ENCODE measurements at regions not wholly inside any gene's neighbourhood (a gene's known extent, or its start where the extent isn't known, plus 50 kb on each side); places are given as distances from the start of the nearest gene placed in this dataset.

DNA sequence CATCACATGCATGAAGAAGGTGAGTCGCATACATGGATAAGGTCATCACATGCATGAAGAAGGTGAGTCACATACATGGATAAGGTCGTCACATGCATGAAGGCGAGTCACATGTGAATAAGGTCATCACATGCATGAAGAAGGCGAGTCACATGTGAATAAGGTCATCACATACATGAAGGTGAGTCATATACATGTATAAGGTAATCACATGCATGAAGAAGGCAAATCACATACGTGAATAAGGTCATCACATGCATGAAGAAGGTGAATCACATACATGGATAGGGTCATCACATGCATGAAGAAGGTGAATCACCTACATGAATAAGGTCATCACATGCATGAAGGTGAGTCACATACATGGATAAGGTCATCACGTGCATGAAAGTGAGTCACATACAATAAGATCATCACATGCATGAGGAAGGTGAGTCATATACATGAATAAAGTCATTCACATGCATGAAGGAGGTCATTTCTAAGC lies 105.1 kb upstream of the SDK2 start:
- no peaks in the 10 kb centered on the region for H3K36me3 Mint-ChIP-seq (ENCODE audit: insufficient read depth in 2 of 2)
- DNase-seq (no peak), ATAC-seq (replicated peaks in 1 of 2) (peak; percentile 76 to 81)
- H3K4me1 Mint-ChIP-seq (ENCODE audit: low read depth), result no peaks in the 10 kb centered on the region
- no peaks in the 10 kb centered on the region for H3K9me3 Mint-ChIP-seq
- no peak overlapping the region for H3K27ac Mint-ChIP-seq
- no peak overlapping the region for H3K4me3 Mint-ChIP-seq
- no peaks in the 10 kb centered on the region for H3K27me3 Mint-ChIP-seq (ENCODE audit: low read depth)

DNA sequence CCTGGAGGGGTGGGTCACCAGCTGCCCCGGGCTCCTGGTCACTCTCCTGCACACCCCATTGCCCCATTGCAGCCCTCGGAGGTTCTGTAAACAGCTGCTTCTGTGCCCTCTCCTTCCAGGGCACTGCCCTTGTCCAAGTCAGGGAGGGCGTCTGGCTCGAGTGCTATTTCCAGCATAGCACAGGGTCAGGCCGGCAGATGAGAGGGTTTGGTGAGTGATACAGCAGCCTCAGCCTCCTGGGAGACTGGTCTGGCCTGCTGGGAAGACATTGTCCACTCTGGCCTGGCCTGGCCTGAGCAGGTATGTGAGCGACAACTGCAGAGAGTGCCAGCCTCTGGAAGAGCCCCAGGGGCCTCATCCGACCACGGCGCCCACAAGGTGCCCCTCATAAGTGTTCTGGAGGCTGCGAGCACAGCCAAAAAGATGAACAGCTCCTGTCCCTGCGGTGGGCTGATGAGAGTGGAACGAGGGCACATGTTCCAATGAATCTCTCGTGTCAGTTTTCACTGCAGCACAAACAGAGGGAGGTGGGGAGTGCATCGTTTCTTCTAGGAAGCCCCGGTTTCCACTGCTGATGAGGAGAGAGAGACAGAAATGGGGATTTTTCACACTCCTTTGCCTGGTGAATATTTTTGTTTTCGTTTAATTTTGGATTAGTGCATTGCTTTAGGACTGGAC lies 105.8 kb upstream of the SDK2 start:
- Mint-ChIP-seq H3K36me3 (ENCODE audit: insufficient read depth in 2 of 2) (no peaks in the 10 kb centered on the region), H3K4me3 (no peak overlapping the region)

DNA sequence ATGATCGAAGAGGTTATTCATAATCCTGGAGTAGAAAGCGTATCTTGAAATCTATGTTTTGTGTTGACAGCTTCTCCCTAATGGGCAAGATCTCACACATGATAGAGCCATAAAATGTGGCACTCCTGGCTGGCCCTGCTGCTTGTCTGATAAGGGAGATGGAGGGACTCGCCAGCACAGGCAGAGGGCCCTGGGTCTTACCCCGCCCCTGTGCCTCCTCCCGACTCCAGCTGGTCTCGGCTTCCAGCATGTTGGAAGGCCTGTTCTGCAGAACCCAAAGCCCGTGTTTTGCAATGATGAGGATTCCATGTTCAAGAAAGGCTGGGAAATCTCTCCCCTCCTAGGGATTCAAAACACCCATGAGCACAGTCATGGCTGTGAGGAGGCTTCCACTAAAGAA lies 106.7 kb upstream of the SDK2 start:
- Mint-ChIP-seq H3K4me3 (no peak overlapping the region), H3K27me3 (ENCODE audit: low read depth) (no peaks in the 10 kb centered on the region), H3K4me1 (ENCODE audit: low read depth) (no peaks in the 10 kb centered on the region), H3K9me3 (no peaks in the 10 kb centered on the region), H3K27ac (no peak overlapping the region), H3K36me3 (ENCODE audit: insufficient read depth in 2 of 2) (no peaks in the 10 kb centered on the region)
- DNase-seq, result no peak
- no peak for ATAC-seq (replicated peaks in 1 of 2)

More for the DNA sequence above, 105.8 kb upstream of the SDK2 start:
- Mint-ChIP-seq H3K27me3 (ENCODE audit: low read depth) (no peaks in the 10 kb centered on the region), H3K4me1 (ENCODE audit: low read depth) (no peaks in the 10 kb centered on the region), H3K27ac (no peak overlapping the region), H3K9me3 (no peaks in the 10 kb centered on the region)
- ATAC-seq (replicated peaks in 1 of 2) (no peak), DNase-seq (no peak)

DNA sequence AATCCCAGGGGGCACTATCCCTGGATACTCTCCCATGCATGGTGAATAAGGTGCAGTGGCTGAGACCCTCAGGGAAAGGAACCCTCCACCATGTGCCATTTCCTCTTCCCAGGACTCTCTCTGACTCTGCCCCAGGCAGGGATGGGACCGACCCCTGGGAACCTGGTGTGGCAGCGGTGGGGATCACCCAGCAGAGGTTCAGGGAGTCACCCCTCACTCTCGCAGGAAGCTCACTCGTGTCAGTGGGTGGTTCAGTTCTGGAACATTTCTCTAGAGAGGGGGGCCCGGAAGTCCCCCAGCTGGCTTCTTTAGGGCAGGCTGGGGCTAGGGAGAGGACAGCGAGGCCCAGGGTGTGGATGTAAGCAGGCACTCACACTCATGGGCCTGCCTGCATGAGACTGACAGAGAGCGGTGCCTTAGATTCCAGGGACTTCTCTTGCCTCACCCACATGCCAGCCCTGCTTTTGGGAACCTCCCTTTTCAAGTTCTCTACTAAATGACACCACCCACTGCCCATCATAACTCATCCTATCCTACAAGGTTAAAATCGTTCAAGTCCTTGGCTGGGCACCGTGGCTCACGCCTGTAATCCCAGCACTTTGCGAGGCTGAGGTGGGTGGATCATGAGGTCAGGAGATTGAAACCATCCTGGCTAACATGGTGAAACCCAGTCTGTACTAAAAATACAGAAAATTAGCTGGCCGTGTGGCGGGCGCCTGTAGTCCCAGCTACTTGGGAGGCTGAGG lies 109.7 kb upstream of the SDK2 start:
- peaks cover 7% of the 10 kb centered on the region for H3K4me1 Mint-ChIP-seq (ENCODE audit: low read depth)
- DNase-seq (no peak), ATAC-seq (replicated peaks in 1 of 2) (no peak)
- no peak overlapping the region for H3K27ac Mint-ChIP-seq
- H3K4me3 Mint-ChIP-seq, result no peak overlapping the region
- H3K9me3 Mint-ChIP-seq, result no peaks in the 10 kb centered on the region
- H3K27me3 Mint-ChIP-seq (ENCODE audit: low read depth), result no peaks in the 10 kb centered on the region
- H3K36me3 Mint-ChIP-seq (ENCODE audit: insufficient read depth in 2 of 2), result no peaks in the 10 kb centered on the region

DNA sequence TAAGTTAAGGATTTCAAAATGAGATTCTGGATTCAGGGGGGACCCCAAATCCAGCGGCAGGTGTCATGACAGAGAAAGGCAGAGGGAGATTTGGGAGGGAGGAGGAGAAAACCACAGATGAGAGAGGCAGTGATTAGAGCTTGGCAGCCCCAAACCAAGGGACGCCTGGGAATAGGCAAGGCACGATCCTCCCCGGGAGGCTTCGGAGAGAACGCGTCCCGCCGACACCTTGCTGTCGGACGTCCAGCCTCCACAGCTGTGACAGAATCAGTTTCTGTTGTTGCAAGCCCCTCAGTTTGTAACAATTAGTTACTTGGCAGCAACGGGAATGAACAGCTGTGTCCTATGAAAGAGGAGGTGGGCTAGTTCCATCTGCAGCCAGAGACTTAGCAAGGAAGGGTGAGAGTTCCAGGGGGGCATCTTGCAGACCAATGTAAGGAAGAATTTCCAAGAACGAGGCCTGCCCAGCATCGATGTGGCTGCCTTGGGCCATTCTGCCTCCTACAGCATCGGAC lies 110.7 kb upstream of the SDK2 start:
- no peaks in the 10 kb centered on the region for H3K27me3 Mint-ChIP-seq (ENCODE audit: low read depth)
- H3K27ac Mint-ChIP-seq, result no peak overlapping the region
- no peak overlapping the region for H3K4me3 Mint-ChIP-seq
- H3K36me3 Mint-ChIP-seq (ENCODE audit: insufficient read depth in 2 of 2), result no peaks in the 10 kb centered on the region
- H3K4me1 Mint-ChIP-seq (ENCODE audit: low read depth), result peaks cover 7% of the 10 kb centered on the region
- ATAC-seq (replicated peaks in 1 of 2), result no peak
- DNase-seq, result no peak
- no peaks in the 10 kb centered on the region for H3K9me3 Mint-ChIP-seq

DNA sequence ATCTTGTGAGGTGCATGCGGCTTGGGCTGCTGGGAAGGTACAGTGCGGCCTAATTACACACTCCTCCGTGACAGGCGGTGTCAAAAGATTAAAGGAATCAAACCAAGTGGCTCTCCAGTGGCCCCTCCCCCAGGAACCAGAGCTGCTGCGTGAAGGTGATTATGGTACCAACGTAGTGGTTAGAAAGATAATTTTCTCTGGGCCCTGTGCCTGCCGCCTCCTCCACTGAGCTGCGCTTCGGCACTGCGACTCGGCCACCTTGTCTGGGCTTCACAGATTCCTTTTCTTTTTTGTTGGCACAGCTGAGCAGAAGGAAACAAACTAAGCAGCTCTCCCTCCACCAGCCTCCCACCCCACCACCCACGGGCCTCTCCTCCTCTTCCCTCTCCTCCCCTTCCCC lies 113.2 kb upstream of the SDK2 start:
- H3K27ac Mint-ChIP-seq, result no peak overlapping the region

DNA sequence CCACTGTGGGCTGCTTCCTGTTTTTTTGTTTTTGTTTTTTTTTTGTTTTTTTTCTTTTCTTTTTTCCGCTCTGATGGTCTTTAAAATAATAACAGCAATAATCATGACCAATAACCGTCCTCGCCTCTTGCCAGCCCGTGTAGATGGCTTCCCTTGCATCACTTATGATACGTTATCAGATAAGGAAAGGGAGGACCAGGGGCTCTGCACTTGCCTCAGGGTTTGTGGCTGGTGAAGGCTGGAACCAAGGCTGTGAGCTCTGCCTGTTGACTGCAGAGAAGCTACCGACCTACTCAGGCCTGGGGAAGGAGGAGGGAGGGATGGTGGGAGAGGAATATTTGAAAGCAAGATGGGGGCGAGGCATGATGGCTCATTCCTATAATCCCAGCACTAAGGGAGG lies 114.0 kb upstream of the SDK2 start:
- no peaks in the 10 kb centered on the region for H3K27me3 Mint-ChIP-seq (ENCODE audit: low read depth)
- H3K27ac Mint-ChIP-seq, result peak overlapping the region; percentile 47
- no peak overlapping the region for H3K4me3 Mint-ChIP-seq
- H3K9me3 Mint-ChIP-seq, result no peaks in the 10 kb centered on the region
- peaks cover 7% of the 10 kb centered on the region for H3K4me1 Mint-ChIP-seq (ENCODE audit: low read depth)
- DNase-seq (no peak), ATAC-seq (replicated peaks in 1 of 2) (no peak)
- no peaks in the 10 kb centered on the region for H3K36me3 Mint-ChIP-seq (ENCODE audit: insufficient read depth in 2 of 2)

More for the DNA sequence above, 113.2 kb upstream of the SDK2 start:
- Mint-ChIP-seq H3K36me3 (ENCODE audit: insufficient read depth in 2 of 2) (no peaks in the 10 kb centered on the region), H3K4me3 (no peak overlapping the region), H3K27me3 (ENCODE audit: low read depth) (no peaks in the 10 kb centered on the region), H3K9me3 (no peaks in the 10 kb centered on the region), H3K4me1 (ENCODE audit: low read depth) (peaks cover 7% of the 10 kb centered on the region)
- ATAC-seq (replicated peaks in 1 of 2) (no peak), DNase-seq (no peak)

DNA sequence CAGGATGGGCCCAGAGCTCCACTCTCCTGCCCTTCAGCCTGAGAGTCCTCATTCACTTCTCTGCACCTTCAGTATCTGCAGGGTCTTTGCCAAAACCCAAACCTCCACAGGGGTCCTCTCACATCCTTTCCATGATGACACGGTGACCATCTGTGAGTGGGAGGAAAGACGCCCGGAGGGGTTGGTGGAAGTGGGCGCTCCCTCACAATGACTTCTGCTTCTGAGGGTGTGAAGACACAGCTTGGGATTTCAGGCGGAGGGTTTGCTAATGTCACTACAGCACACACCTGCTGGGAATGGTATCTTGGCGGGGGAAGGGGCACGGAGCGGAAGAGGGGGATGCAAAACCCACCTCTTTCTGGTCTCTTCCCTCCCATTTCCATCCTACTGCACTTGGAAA lies 115.1 kb upstream of the SDK2 start:
- Mint-ChIP-seq H3K27ac (no peak overlapping the region), H3K4me1 (ENCODE audit: low read depth) (peaks cover 7% of the 10 kb centered on the region), H3K27me3 (ENCODE audit: low read depth) (no peaks in the 10 kb centered on the region), H3K4me3 (no peak overlapping the region), H3K36me3 (ENCODE audit: insufficient read depth in 2 of 2) (no peaks in the 10 kb centered on the region), H3K9me3 (no peaks in the 10 kb centered on the region)
- ATAC-seq (replicated peaks in 1 of 2) (no peak), DNase-seq (no peak)

DNA sequence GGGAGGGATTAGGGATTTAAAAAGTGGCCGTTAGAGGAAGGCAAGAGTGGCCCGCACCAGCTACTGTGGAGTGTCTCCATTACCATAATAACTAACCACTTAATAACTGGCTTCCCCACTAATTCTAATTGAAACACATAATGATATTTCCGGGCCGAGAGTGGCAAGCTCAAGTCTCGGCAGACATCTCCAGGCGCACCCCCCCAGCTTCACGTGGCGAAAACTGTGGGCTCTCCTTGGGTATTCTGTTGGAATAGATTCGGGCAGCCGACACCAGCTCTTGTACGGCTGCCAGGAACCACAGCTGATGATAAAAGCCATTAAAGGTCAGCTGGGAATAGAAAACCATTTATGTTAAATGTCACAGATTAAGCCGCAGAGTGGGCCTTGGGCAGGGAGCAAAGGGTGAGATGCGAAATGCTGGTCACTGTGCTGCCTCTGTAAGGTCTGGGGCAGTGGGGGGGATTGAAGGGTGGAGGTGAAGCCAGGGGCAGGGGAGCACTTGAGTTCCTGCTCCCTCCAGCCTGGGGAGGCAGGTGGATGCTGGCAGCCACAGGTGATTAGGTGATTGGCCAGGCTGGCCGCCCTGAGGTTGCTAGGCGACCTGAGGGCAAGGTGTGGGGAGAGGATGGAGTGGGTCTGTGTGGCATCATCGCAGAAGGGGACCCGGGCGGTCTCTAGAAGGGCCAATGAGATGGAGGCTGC lies 115.6 kb upstream of the SDK2 start:
- no peak for DNase-seq
- Mint-ChIP-seq H3K4me3 (no peak overlapping the region), H3K36me3 (ENCODE audit: insufficient read depth in 2 of 2) (no peaks in the 10 kb centered on the region), H3K9me3 (no peaks in the 10 kb centered on the region), H3K4me1 (ENCODE audit: low read depth) (peaks cover 7% of the 10 kb centered on the region), H3K27me3 (ENCODE audit: low read depth) (no peaks in the 10 kb centered on the region), H3K27ac (no peak overlapping the region)
- no peak for ATAC-seq (replicated peaks in 1 of 2)

DNA sequence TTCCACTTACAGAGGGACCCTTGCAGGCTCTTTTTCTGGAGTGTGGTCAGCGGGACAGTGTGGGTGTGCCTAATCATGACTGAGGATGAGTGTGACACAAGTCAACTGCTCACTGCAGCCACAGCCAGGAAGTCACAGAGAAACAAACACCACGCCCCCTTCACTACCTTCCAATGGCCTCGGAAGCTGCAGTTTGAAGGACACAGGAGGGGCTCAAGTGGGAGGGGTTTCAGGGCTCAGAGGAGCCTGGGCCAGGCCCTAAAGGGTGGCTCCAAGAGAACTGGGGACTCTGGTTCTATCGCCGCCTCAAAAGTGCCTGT lies 116.2 kb upstream of the SDK2 start:
- ATAC-seq (replicated peaks in 1 of 2) (no peak), DNase-seq (no peak)
- Mint-ChIP-seq H3K27me3 (ENCODE audit: low read depth) (no peaks in the 10 kb centered on the region), H3K9me3 (no peaks in the 10 kb centered on the region), H3K36me3 (ENCODE audit: insufficient read depth in 2 of 2) (no peaks in the 10 kb centered on the region), H3K4me3 (no peak overlapping the region), H3K27ac (no peak overlapping the region), H3K4me1 (ENCODE audit: low read depth) (peaks cover 7% of the 10 kb centered on the region)

DNA sequence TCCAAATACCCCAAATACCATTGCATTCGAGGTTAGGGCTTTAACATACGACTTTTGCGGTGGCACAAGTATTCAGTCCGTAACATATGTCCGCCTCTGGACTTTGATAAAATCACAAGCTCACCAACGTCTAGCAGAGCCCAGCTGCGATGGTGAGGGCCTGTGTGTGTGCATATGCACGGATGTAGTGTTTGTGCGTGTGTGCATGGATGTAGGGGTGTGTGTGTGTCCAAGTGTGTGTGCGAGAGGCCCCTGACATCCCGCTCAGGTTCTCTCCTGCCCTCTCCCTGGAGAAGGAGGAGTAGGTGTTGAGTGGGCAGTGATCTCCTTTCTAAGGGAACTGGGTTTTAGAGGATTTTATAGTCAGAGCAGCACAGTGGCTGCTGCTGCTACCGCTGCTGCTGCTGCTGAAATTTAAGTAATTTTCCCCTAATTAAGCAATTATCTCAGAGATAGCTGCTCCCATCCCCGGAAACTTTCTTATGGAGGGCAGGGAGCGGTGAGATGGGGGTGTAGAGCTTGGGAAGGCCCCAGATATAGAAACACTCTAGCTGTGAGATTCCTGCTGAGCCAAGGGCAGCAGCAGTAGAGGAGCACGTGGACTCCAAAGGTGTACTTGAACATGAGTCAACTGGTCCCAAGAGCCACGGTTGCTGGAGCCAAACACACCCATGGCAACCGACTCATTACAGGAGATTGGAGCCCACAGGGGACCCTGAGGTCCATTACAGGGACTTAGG lies 121.7 kb upstream of the SDK2 start:
- H3K4me1 Mint-ChIP-seq (ENCODE audit: low read depth), result no peaks in the 10 kb centered on the region
- H3K27ac Mint-ChIP-seq, result no peak overlapping the region
- H3K9me3 Mint-ChIP-seq, result no peaks in the 10 kb centered on the region
- H3K4me3 Mint-ChIP-seq, result no peak overlapping the region
- H3K27me3 Mint-ChIP-seq (ENCODE audit: low read depth), result no peaks in the 10 kb centered on the region
- DNase-seq (no peak), ATAC-seq (replicated peaks in 1 of 2) (no peak)
- no peaks in the 10 kb centered on the region for H3K36me3 Mint-ChIP-seq (ENCODE audit: insufficient read depth in 2 of 2)

DNA sequence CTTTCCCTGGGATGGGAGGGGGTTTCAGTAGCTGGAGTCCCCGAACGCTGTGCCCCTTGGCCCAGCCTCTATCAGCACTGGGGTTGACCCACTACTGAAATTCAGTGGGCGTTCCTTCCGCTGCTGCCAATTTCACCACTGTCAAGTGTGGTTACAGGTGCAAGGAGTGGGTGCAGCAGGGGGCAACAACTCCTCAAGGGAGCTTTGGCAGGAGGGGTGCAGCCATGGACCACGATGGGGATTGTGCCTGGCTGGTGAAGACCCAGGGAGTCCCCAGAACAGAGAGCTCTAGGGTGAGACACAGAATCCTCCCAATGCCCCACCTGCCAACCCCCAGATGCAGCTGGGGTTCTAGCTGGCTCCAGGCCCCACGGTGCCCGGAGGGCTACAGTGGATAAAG lies 123.5 kb upstream of the SDK2 start:
- H3K27me3 Mint-ChIP-seq (ENCODE audit: low read depth), result no peaks in the 10 kb centered on the region
- no peak overlapping the region for H3K27ac Mint-ChIP-seq
- H3K36me3 Mint-ChIP-seq (ENCODE audit: insufficient read depth in 2 of 2), result no peaks in the 10 kb centered on the region
- H3K4me1 Mint-ChIP-seq (ENCODE audit: low read depth), result no peaks in the 10 kb centered on the region
- H3K9me3 Mint-ChIP-seq, result no peaks in the 10 kb centered on the region
- no peak for DNase-seq
- no peak for ATAC-seq (replicated peaks in 1 of 2)
- H3K4me3 Mint-ChIP-seq, result no peak overlapping the region

DNA sequence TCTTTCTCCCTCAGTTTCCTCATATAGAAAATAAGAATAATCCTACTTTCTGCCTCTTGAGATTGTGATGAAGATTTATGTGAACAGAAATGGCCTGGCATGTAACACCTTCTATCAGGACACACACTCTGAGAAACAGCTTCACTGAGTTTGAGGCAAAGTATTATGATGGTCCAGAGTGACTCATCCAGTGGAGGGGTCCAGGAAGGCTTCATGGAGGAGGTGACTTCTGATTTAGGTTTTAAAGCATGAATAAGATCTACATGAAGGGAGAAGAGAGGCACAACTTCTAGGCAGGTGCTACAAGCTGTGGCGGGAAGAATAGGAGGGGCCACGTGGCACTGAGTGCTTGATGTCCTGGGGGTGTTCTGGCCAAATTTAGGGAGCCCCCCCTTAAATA lies 124.4 kb upstream of the SDK2 start:
- no peaks in the 10 kb centered on the region for H3K36me3 Mint-ChIP-seq (ENCODE audit: insufficient read depth in 2 of 2)
- no peaks in the 10 kb centered on the region for H3K27me3 Mint-ChIP-seq (ENCODE audit: low read depth)
- H3K9me3 Mint-ChIP-seq, result no peaks in the 10 kb centered on the region
- H3K27ac Mint-ChIP-seq, result no peak overlapping the region
- DNase-seq (no peak), ATAC-seq (replicated peaks in 1 of 2) (no peak)
- H3K4me3 Mint-ChIP-seq, result no peak overlapping the region
- H3K4me1 Mint-ChIP-seq (ENCODE audit: low read depth), result no peaks in the 10 kb centered on the region

All from activated T-cell treated with anti-CD3 and anti-CD28 coated beads, Interleukin-2, amount 50 U/mL, for 72 hours (primary cell).